NT2/D1 (cell line): ENCODE measurements at regions not wholly inside any gene's neighbourhood (a gene's known extent, or its start where the extent isn't known, plus 50 kb on each side); places are given as distances from the start of the nearest gene placed in this dataset.

Source experiments
- DNase-seq: peaks from one replicate; pipeline ENCODE4 v3.0.0-alpha.2; 2011; ENCODE audit warnings: low read depth, low spot score
- H3K27me3 ChIP-seq: 2 replicates; pipeline ENCODE4 v1.6.0; 2011; ENCODE audit warnings: mild to moderate bottlenecking; ENCODE audit not compliant: insufficient read length, insufficient read depth
- H3K36me3 ChIP-seq: 2 replicates; pipeline ENCODE4 v1.6.1; 2011; ENCODE audit warnings: mild to moderate bottlenecking, low read length, mixed read lengths; ENCODE audit not compliant: insufficient read depth, insufficient read length
- H3K4me1 ChIP-seq: 2 replicates; pipeline ENCODE4 v1.5.1; 2011; ENCODE audit not compliant: insufficient read depth, insufficient read length
- H3K4me3 ChIP-seq: 2 replicates; pipeline ENCODE4 v1.5.1; 2011; ENCODE audit warnings: low read depth; ENCODE audit not compliant: insufficient read length
- H3K9ac ChIP-seq: 2 replicates; pipeline ENCODE4 v1.6.0; 2011; ENCODE audit warnings: low read depth; ENCODE audit not compliant: insufficient read length
- H3K9me3 ChIP-seq: 2 replicates; pipeline ENCODE4 v1.5.1; 2011; ENCODE audit warnings: mild to moderate bottlenecking, low read length; ENCODE audit not compliant: insufficient read depth
- SUZ12 ChIP-seq: IDR thresholded peaks from 2 replicates; pipeline ENCODE4 v1.6.1; 2011; ENCODE audit not compliant: insufficient read length, insufficient read depth; ENCODE audit errors: extremely low read depth
- YY1 ChIP-seq: IDR thresholded peaks from 2 replicates; pipeline ENCODE4 v1.6.1; 2011; ENCODE audit not compliant: insufficient read length, insufficient read depth
- ZNF274 ChIP-seq: IDR thresholded peaks from 2 replicates; pipeline ENCODE4 v1.6.1; 2011; ENCODE audit warnings: mild to moderate bottlenecking, low read depth, low read length

DNA sequence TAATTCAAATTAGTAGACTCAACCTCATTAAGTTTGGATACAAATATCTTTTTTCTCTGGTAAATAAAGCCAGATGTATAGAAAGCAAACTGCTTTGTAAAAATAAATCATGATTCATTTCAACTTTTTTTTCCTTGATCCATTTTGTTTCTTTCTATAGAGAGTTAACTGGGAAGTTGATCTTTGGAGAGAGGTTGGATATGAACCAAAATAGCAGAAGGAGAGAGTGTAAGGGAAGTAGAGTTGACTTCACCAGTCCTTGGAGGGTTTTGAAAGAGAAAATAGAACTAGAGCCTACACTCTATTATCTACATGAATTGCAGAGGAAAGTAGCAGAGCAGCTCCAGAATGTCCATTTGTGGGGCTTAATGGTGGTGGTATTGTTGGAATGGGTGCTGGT lies 243.8 kb downstream of the ADGRL2 start:
- Histone ChIP-seq H3K9me3 (no peaks in the 10 kb centered on the region; the same call in 1 of the 2 replicates), H3K4me1 (no peaks in the 10 kb centered on the region)
- TF ChIP-seq SUZ12 (no peak), ZNF274 (no peak), YY1 (no peak)

DNA sequence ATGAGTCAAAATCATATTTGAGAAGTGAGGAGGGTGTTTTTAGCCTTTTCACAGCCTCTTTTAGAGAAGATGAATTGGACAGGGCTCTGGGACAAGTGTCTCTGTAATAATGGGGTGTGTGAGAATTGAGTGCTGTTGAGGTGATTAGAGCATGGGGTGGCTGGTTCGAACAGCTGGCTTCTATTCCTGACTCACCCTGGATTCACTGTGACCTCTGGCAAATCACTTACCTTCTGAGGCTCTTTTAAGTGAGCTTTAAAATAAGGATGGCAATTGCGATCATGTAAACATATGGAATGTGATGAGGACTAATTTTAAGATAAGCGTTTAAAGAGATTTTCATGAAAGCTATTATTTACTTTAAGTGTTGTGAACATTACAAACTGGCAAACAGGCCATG lies 243.4 kb downstream of the ADGRL2 start:
- H3K27me3 ChIP-seq = no peaks in the 10 kb centered on the region
- DNase-seq = no peak
- no peaks in the 10 kb centered on the region for H3K4me1 ChIP-seq
- TF ChIP-seq ZNF274 = no peak
- no peak for TF ChIP-seq SUZ12
- no peak for TF ChIP-seq YY1
- H3K9me3 ChIP-seq = no peaks in the 10 kb centered on the region; the same call in 1 of the 2 replicates
- no peak overlapping the region for H3K9ac ChIP-seq
- no peak overlapping the region for H3K4me3 ChIP-seq
- H3K36me3 ChIP-seq = no peaks in the 10 kb centered on the region

More for the DNA sequence above, 243.8 kb downstream of the ADGRL2 start:
- Histone ChIP-seq H3K36me3 (no peaks in the 10 kb centered on the region), H3K4me3 (no peak overlapping the region), H3K9ac (no peak overlapping the region), H3K27me3 (no peaks in the 10 kb centered on the region)
- no peak for DNase-seq

GRCh38 chr1:82042306-82043060 lies 241.7 kb downstream of the ADGRL2 start:
- no peaks in the 10 kb centered on the region for H3K36me3 ChIP-seq
- no peak for TF ChIP-seq SUZ12
- TF ChIP-seq YY1 = no peak
- no peak for TF ChIP-seq ZNF274
- no peak overlapping the region for H3K4me3 ChIP-seq
- no peak for DNase-seq
- no peaks in the 10 kb centered on the region for H3K4me1 ChIP-seq
- H3K9me3 ChIP-seq = no peaks in the 10 kb centered on the region; the same call in 1 of the 2 replicates
- H3K27me3 ChIP-seq = no peaks in the 10 kb centered on the region
- H3K9ac ChIP-seq = no peak overlapping the region
